ENCODE measurements at regions not wholly inside any gene's neighbourhood (a gene's known extent, or its start where the extent isn't known, plus 50 kb on each side); places are given as distances from the start of the nearest gene placed in this dataset.

GRCh38 chr11:109752212-109752825 is 330.3 kb downstream of the C11orf87 start:
- 92 to 93% methylated on average over 5 of the region's 5 CpGs for whole genome bisulfite sequencing, 2 donors
- no peak overlapping the region for H3K27ac ChIP-seq

GRCh38 chr11:109756521-109756920 is 334.5 kb downstream of the C11orf87 start:
- H3K27ac ChIP-seq = no peak overlapping the region
- no peak for DNase-seq
- H3K4me3 ChIP-seq = no peak overlapping the region
- 96 to 100% methylated on average over 1 of the region's 1 CpG for WGBS, 2 donors
- H3K9me3 ChIP-seq = no peaks in the 10 kb centered on the region
- intact Hi-C loops (cut with DNase I) = no loop called here
- no peaks in the 10 kb centered on the region for H3K36me3 ChIP-seq
- no peak for TF ChIP-seq EP300 (IDR thresholded peaks at IDR 0.05)
- TF ChIP-seq POLR2A (IDR thresholded peaks at IDR 0.05) = no peak
- no peak for TF ChIP-seq CTCF (IDR thresholded peaks at IDR 0.05)
- TF ChIP-seq POLR2AphosphoS5 (IDR thresholded peaks at IDR 0.05) = no peak
- H3K4me1 ChIP-seq = no peaks in the 10 kb centered on the region
- H3K27me3 ChIP-seq = no peaks in the 10 kb centered on the region

More at GRCh38 chr11:109752212-109752825, 330.3 kb downstream of the C11orf87 start:
- Histone ChIP-seq H3K4me3 (no peak overlapping the region), H3K4me1 (no peaks in the 10 kb centered on the region), H3K27me3 (no peaks in the 10 kb centered on the region), H3K36me3 (no peaks in the 10 kb centered on the region), H3K9me3 (no peaks in the 10 kb centered on the region)
- no peak for DNase-seq
- TF ChIP-seq CTCF (IDR thresholded peaks at IDR 0.05) (no peak), EP300 (IDR thresholded peaks at IDR 0.05) (no peak), POLR2AphosphoS5 (IDR thresholded peaks at IDR 0.05) (no peak), POLR2A (IDR thresholded peaks at IDR 0.05) (no peak)
- intact Hi-C loops (cut with DNase I) = no loop called here

- Histone ChIP-seq H3K4me1 (no peaks in the 10 kb centered on the region), H3K27ac (no peak overlapping the region), H3K36me3 (no peaks in the 10 kb centered on the region), H3K4me3 (no peak overlapping the region), H3K9me3 (no peaks in the 10 kb centered on the region), H3K27me3 (no peaks in the 10 kb centered on the region)
- WGBS, 2 donors = 95% methylated on average over 3 of the region's 3 CpGs
- intact Hi-C loops (cut with DNase I) = no loop called here
- TF ChIP-seq EP300 (IDR thresholded peaks at IDR 0.05) (no peak), POLR2AphosphoS5 (IDR thresholded peaks at IDR 0.05) (no peak), CTCF (IDR thresholded peaks at IDR 0.05) (no peak), POLR2A (IDR thresholded peaks at IDR 0.05) (no peak)
- DNase-seq = no peak
Measured at GRCh38 chr11:109756951-109757350, 335.0 kb downstream of the C11orf87 start.

- TF ChIP-seq POLR2A (IDR thresholded peaks at IDR 0.05) (no peak), CTCF (IDR thresholded peaks at IDR 0.05) (no peak), POLR2AphosphoS5 (IDR thresholded peaks at IDR 0.05) (no peak)
- no peaks in the 10 kb centered on the region for H3K36me3 ChIP-seq
- WGBS, 2 donors = 54 to 82% methylated on average over 3 of the region's 3 CpGs
- H3K9me3 ChIP-seq = no peaks in the 10 kb centered on the region
- H3K4me3 ChIP-seq = no peak overlapping the region
- no peaks in the 10 kb centered on the region for H3K27me3 ChIP-seq
- no peaks in the 10 kb centered on the region for H3K4me1 ChIP-seq
- no peak for DNase-seq
- no peak overlapping the region for H3K27ac ChIP-seq
- intact Hi-C loops (cut with DNase I) = no loop called here
Measured at GRCh38 chr11:109762546-109762945, 330.6 kb upstream of the ZC3H12C start.

- Histone ChIP-seq H3K27me3 (no peaks in the 10 kb centered on the region), H3K27ac (no peak overlapping the region), H3K9me3 (no peaks in the 10 kb centered on the region), H3K4me3 (no peak overlapping the region), H3K4me1 (no peaks in the 10 kb centered on the region), H3K36me3 (no peaks in the 10 kb centered on the region)
- no peak for DNase-seq
- 93% methylated on average over 5 of the region's 5 CpGs for WGBS, 2 donors
- TF ChIP-seq POLR2AphosphoS5 (IDR thresholded peaks at IDR 0.05) = no peak
- no peak for TF ChIP-seq EP300 (IDR thresholded peaks at IDR 0.05)
- TF ChIP-seq POLR2A (IDR thresholded peaks at IDR 0.05) = no peak
- no peak for TF ChIP-seq CTCF (IDR thresholded peaks at IDR 0.05)
- intact Hi-C loops (cut with DNase I) = no loop called here
Measured at GRCh38 chr11:109765709-109766311, 327.4 kb upstream of the ZC3H12C start.
